Gastroesophageal sphincter (tissue), 3 donors: ENCODE measurements at regions not wholly inside any gene's neighbourhood (a gene's known extent, or its start where the extent isn't known, plus 50 kb on each side); places are given as distances from the start of the nearest gene placed in this dataset.

Experiments
- EP300 ChIP-seq: sonication (generic); formaldehyde crosslinking; IDR thresholded peaks from one replicate; pipeline ENCODE4 v1.6.1; 2017; ENCODE audit warnings: antibody characterized with exemption, mild to moderate bottlenecking
- TF ChIP-seq, protein P1 (sequence below), 4 experiments: fragments of 200-600 bp in 2 of 4; fragments of 450-650 bp in 2 of 4; sonication (generic) in 1 of 4; IDR thresholded peaks; one replicate each; pipeline ENCODE4 v1.5.1; 2017 to 2019; ENCODE audit warnings: antibody characterized with exemption in 4 of 4, mild to moderate bottlenecking in 2 of 4, moderate library complexity in 2 of 4

DNA sequence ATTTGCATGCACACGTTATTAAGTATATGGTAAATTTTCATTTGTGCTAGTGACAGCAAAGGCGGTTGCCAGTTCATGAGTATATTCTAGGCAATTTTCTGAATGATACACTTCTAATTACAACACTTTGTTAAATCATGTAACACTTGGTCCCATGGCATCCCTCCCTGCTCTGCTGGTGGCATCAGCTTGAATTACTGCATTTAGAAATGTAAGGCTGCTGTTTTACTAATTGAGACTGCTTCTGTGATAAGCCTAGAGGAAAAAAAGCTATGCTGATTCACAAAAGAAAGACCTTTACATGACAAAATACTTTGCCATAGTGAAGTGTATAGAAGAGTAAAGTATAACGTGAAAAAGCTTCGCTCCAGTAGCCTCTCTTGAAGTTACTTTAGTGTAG is 636.1 kb downstream of the KCNH5 start:
- TF ChIP-seq, protein P1, sequence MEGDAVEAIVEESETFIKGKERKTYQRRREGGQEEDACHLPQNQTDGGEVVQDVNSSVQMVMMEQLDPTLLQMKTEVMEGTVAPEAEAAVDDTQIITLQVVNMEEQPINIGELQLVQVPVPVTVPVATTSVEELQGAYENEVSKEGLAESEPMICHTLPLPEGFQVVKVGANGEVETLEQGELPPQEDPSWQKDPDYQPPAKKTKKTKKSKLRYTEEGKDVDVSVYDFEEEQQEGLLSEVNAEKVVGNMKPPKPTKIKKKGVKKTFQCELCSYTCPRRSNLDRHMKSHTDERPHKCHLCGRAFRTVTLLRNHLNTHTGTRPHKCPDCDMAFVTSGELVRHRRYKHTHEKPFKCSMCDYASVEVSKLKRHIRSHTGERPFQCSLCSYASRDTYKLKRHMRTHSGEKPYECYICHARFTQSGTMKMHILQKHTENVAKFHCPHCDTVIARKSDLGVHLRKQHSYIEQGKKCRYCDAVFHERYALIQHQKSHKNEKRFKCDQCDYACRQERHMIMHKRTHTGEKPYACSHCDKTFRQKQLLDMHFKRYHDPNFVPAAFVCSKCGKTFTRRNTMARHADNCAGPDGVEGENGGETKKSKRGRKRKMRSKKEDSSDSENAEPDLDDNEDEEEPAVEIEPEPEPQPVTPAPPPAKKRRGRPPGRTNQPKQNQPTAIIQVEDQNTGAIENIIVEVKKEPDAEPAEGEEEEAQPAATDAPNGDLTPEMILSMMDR (IDR thresholded peaks at IDR 0.05): no peak
- no peak for TF ChIP-seq EP300
